Glomerular visceral epithelial cell (primary cell): ENCODE measurements at regions not wholly inside any gene's neighbourhood (a gene's known extent, or its start where the extent isn't known, plus 50 kb on each side); places are given as distances from the start of the nearest gene placed in this dataset.

Experiments used
- DNase-seq: peaks from one replicate; pipeline ENCODE4 v3.0.0-alpha.2; 2016; ENCODE audit errors: extremely low spot score

DNA sequence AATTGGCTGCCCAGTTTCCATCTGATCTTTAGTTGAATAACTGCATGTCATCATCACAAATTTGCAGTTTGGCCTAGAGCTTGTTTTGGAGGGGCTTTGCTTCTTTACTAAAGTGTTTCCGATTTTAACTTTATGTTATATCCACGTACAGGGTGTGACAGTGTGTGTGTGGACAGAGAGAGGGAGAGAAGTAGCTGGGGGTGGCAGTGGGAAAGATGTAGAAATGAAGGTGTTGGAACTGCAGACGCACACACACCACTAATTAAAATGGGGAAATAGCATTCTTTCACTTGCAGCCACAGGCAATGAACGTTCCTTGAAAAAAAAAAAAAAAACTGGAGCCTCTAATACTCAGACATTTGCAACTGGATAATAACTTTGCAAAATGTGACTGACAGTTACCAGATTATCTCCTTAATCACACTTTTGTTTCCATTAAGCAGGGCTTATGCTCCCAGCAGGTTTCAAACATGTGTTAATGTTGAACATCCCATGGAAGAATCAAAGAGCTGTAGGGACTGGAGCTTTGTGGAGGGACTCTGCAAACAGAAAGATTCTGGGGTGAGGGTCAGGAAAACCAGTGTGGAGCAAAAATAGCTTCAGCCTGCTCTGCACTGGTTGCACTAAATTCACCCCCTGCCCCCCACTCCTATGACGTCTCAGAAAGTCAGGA lies 238.1 kb upstream of the TENM4 start:
- no peak for DNase-seq

GRCh38 chr11:79676396-79676795 lies 235.6 kb upstream of the TENM4 start:
- DNase-seq: no peak

GRCh38 chr11:79675081-79675480 lies 234.3 kb upstream of the TENM4 start:
- no peak for DNase-seq

GRCh38 chr11:79672786-79673185 lies 232.0 kb upstream of the TENM4 start:
- no peak for DNase-seq

DNA sequence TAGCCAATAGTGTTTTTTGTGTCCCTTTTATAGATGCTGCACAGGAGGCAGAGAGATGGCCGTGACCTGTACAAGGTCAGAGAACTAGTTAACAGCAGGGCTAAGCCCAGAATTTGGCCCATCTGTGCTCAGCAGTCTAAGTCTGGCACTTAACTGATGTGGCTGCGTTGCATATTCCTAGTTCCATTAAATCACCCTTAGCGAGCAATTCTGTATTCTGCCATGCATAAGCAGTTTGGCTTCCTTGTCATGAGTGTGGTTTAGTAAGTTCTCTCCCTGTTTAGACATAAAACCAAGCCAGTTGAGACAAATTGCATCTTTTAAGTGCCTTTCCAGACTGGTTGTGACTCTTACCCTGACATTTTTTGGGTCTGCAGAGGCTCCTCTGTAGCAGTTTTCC lies 230.6 kb upstream of the TENM4 start:
- DNase-seq: no peak

DNA sequence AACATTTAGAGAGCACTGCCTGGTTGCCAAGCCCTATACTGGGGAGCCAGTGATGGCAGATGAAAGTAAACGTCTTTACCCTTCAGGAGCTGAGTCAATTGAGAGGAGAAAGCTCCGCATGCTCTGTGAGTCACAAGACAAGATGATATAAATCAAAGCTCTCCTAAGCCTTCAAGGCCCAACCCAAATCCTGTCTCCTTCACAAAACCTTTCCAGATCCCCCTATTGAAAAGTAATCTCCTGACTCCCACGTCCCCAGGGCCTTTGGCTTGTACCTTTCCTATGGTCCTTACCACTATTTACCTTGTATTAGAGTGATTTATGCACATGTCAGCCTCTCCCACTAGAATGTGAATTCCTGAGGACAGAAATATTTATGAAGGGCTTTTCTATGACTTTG lies 230.1 kb upstream of the TENM4 start:
- no peak for DNase-seq

DNA sequence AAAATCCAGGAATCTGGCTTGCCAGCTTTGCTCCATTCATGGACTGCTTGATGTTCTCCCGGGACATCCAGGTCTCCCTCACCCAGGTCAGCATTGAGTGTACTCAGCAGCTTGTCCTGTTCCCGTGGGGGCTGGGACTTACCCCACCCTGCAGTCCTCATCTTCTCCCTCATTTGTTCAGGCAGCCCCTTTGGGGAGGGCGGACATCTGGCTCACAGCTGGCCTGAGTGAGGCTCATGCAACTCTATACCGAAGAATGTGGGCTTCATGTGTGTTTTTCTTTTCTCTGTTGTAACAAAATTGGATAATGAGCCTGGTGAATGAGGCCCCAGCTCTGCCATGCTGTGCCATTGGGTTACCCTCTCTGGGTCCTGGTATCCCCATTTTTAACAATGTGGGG lies 227.7 kb upstream of the TENM4 start:
- no peak for DNase-seq

DNA sequence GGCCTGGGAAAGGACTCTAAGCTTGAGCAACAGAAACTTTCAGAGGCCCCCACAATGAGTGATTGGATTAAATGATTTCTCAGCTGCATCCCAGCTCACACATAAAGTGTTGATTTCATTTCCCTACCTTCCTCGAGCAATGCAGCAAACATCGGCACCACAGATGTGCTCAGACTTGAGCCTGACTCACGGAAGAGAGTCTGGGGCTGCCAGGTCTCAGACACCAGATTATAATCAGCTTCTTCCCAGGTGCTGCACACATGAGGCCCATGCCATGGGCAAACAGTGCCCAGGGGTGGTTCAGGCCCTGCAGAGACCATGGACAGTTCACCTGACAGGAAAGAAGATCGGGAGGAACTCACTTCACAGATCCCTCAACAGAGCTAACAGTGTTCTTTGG lies 226.6 kb upstream of the TENM4 start:
- no peak for DNase-seq

DNA sequence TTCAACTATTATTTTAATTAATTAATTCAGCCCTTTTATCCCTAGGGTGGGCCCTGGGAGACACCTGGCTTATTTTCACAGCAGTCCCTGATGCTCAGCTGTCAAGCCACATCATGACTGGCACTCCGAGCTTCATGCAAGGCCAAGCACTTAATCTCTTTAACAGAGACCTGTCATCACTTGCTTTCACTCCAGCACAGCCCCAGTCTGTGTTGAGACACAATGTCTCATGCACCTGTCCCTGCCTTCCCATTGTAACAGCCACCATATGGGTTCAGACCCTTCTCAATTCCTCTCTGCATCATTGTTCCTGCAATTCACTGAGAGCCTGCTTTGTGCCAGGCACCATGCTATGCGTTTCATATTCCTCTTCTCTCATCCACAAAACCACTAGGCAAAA lies 222.2 kb upstream of the TENM4 start:
- DNase-seq: no peak

GRCh38 chr11:79661373-79661772 lies 220.5 kb upstream of the TENM4 start:
- DNase-seq: no peak

DNA sequence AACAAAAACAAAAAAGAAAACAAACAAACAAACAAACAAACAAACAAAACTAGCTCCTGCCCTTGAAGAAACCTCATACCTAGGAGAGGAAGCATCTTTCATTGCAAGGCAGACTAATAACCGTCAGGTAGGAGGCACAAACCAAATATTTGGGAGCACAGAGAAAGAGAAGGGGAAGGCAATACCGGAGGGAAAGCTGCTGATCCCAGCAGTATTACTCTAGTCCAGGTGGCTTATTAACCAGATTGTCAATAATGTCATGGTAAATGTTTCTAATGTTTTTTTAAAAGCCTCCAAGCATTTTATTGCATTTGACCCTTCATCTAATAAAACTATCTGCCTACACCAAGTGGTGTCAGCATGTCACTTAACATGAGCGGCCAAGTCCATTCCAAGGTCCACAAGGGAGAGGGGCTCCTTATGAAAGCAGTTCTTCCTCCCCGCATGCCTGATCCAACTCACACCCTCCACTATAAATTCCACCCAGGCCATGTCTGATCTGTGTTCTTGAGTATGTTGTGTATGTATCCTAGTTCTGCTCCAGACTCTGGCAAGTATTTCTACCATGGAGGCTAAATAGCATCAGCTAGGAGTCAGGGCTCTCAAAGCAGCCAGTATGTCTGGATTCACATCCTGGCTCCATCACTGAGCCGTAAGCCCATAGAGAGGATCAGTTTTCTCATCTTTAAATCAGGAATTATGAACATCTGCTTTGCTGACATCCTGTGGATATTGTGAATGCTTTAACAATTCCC lies 208.1 kb upstream of the TENM4 start:
- DNase-seq: no peak

GRCh38 chr11:79637219-79637618 lies 196.4 kb upstream of the TENM4 start:
- DNase-seq: no peak

GRCh38 chr11:79634905-79635304 lies 194.1 kb upstream of the TENM4 start:
- no peak for DNase-seq

DNA sequence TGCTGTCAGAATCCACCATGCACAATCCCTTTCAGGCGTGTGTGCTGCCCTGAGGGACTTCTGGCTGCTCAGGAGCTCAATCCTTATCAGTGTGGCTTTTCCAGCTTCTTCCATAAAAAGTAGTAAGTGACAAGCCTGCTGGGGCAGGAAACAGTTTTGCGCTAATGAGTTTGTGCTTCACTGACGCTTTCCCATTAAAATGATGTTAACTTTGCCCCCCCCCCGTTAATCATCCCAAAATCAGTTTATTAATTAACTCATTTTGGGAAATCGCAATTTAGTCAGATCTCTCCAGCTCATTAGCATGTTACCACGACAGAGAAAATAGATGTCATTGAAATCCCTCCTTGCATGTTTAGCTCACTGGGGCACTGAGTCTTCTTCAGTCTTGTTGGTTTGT lies 186.5 kb upstream of the TENM4 start:
- no peak for DNase-seq

GRCh38 chr11:79626135-79627075 lies 185.6 kb upstream of the TENM4 start:
- no peak for DNase-seq

- no peak for DNase-seq
Observed at GRCh38 chr11:79623375-79623774, 182.5 kb upstream of the TENM4 start.

DNA sequence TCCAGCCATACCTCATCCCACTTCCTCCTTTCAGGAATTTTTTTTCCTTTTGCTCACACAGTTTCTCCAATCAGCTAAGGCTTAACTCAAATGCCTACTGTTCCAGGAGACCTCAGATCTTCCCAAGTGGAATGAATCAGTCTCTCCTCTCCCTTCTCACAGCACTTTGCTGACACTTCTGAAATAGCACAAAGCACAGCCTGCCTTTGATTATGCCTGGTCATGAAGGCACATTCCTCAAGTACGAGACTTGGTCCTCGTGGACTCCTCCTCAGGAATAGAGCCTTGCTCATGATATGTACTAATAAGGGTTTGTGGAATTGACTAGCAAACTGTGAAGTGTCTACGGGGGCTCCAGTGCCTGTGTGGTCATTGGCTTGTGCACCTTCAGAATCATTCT lies 176.7 kb upstream of the TENM4 start:
- no peak for DNase-seq

GRCh38 chr11:79616392-79616851 lies 175.6 kb upstream of the TENM4 start:
- DNase-seq: no peak

- no peak for DNase-seq
Observed at GRCh38 chr11:79615425-79615824, 174.6 kb upstream of the TENM4 start.

GRCh38 chr11:79610678-79611077 lies 169.8 kb upstream of the TENM4 start:
- DNase-seq: no peak

GRCh38 chr11:79610139-79610538 lies 169.3 kb upstream of the TENM4 start:
- no peak for DNase-seq

DNA sequence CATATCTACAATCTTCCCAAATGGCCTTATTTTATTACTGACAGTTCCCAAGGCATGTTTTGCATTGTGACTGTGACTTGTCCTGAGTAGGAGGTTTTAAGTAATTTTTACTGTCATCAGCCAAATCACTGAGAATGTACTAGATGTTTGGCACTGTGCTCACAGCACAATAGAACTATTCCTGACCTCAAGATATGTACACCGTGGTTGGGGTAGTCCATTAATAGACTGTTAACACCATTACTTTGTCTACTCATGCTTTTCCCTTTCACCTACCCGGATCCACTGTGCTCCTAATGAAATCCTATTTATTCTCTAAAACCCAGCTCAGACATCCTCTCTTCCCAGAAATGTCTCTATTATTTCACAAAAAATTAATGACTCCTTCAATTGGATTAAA lies 168.7 kb upstream of the TENM4 start:
- no peak for DNase-seq
